Liver (tissue), 8 donors: ENCODE measurements at regions not wholly inside any gene's neighbourhood (a gene's known extent, or its start where the extent isn't known, plus 50 kb on each side); places are given as distances from the start of the nearest gene placed in this dataset.

Experiments used
- DNase-seq: peaks from one replicate; pipeline ENCODE4 v3.0.0-alpha.2; 2017; ENCODE audit warnings: low spot score
- H3K27ac ChIP-seq, 2 donors: one replicate each; pipeline ENCODE4 v1.7.0; 2013; ENCODE audit warnings: inconsistent platforms in 2 of 2, low read length in 2 of 2, control low read depth in 1 of 2, low read depth in 1 of 2, mild to moderate bottlenecking in 1 of 2
- H3K27me3 ChIP-seq, 4 donors: one replicate each; pipeline versions ENCODE4 v1.6.1 to v1.7.0; 2013; ENCODE audit warnings: low read length in 3 of 4, inconsistent platforms in 1 of 4, mild to moderate bottlenecking in 1 of 4, moderate library complexity in 1 of 4; ENCODE audit not compliant: control insufficient read depth in 4 of 4, insufficient read depth in 4 of 4
- H3K36me3 ChIP-seq, 4 donors: one replicate each; pipeline versions ENCODE4 v1.6.1 to v1.7.0; 2013; ENCODE audit warnings: low read length in 3 of 4, mild to moderate bottlenecking in 3 of 4, low read depth in 1 of 4, moderate library complexity in 1 of 4; ENCODE audit not compliant: control insufficient read depth in 4 of 4, insufficient read depth in 3 of 4
- H3K4me1 ChIP-seq, 4 donors: one replicate each; pipeline versions ENCODE4 v1.6.1 to v1.7.0; 2013; ENCODE audit warnings: low read length in 3 of 4, mild to moderate bottlenecking in 3 of 4, moderate library complexity in 1 of 4; ENCODE audit not compliant: control insufficient read depth in 4 of 4, insufficient read depth in 4 of 4
- H3K4me3 ChIP-seq, 3 donors: one replicate each; pipeline versions ENCODE4 v1.6.1 to v1.7.0; 2013; ENCODE audit warnings: low read length in 3 of 3, control low read depth in 1 of 3, low read depth in 1 of 3, mild to moderate bottlenecking in 1 of 3
- H3K9ac ChIP-seq, 2 donors: one replicate each; pipeline ENCODE4 v1.7.0; 2013; ENCODE audit warnings: low read length in 2 of 2, mild to moderate bottlenecking in 2 of 2, moderate library complexity in 2 of 2, control low read depth in 1 of 2, low read depth in 1 of 2
- H3K9me3 ChIP-seq, 4 donors: one replicate each; pipeline versions ENCODE4 v1.6.1 to v1.7.0; 2013; ENCODE audit warnings: low read length in 3 of 4; ENCODE audit not compliant: control insufficient read depth in 4 of 4
- ATF3 ChIP-seq: IDR thresholded peaks from 2 replicates; pipeline ENCODE4 v1.6.1; 2016; ENCODE audit warnings: antibody characterized with exemption
- EGR1 ChIP-seq, 2 donors: IDR thresholded peaks; 2 replicates each; pipeline ENCODE4 v1.6.1; 2016 to 2018; ENCODE audit warnings: antibody characterized with exemption in 2 of 2, low read depth in 2 of 2
- FOXA1 ChIP-seq: IDR thresholded peaks from 2 replicates; pipeline ENCODE4 v1.6.1; 2016; ENCODE audit warnings: antibody characterized with exemption
- FOXA2 ChIP-seq: IDR thresholded peaks from 2 replicates; pipeline ENCODE4 v1.6.1; 2016; ENCODE audit warnings: antibody characterized with exemption
- GABPA ChIP-seq, 2 donors: IDR thresholded peaks in 1 of 2; conservative IDR thresholded peaks in 1 of 2; 2 replicates each; pipeline ENCODE4 v1.6.1; 2016; ENCODE audit warnings: antibody characterized with exemption in 2 of 2, mild to moderate bottlenecking in 1 of 2, moderate library complexity in 1 of 2
- HNF4A ChIP-seq, 2 donors: conservative IDR thresholded peaks; 2 replicates each; pipeline ENCODE4 v1.6.1; 2016; ENCODE audit warnings: antibody characterized with exemption in 2 of 2, mild to moderate bottlenecking in 2 of 2
- HNF4G ChIP-seq: IDR thresholded peaks from 2 replicates; pipeline ENCODE4 v1.6.1; 2016; ENCODE audit warnings: antibody characterized with exemption
- JUND ChIP-seq, 2 donors: IDR thresholded peaks; 2 replicates each; pipeline ENCODE4 v1.6.1; 2016; ENCODE audit warnings: antibody characterized with exemption in 2 of 2
- NR2F2 ChIP-seq: IDR thresholded peaks from 2 replicates; pipeline ENCODE4 v1.6.1; 2016; ENCODE audit warnings: antibody characterized with exemption
- RAD21 ChIP-seq, 2 donors: IDR thresholded peaks; 2 replicates each; pipeline ENCODE4 v1.6.1; 2016; ENCODE audit warnings: antibody characterized with exemption in 2 of 2, mild to moderate bottlenecking in 2 of 2
- REST ChIP-seq: IDR thresholded peaks from 2 replicates; pipeline ENCODE4 v1.6.1; 2016; ENCODE audit warnings: antibody characterized with exemption, mild to moderate bottlenecking
- RXRA ChIP-seq, 2 donors: IDR thresholded peaks; 2 replicates each; pipeline ENCODE4 v1.6.1; 2017 to 2018; ENCODE audit warnings: antibody characterized with exemption in 2 of 2, mild to moderate bottlenecking in 1 of 2
- SP1 ChIP-seq: IDR thresholded peaks from 2 replicates; pipeline ENCODE4 v1.6.1; 2018; ENCODE audit warnings: antibody characterized with exemption, mild to moderate bottlenecking
- TAF1 ChIP-seq: conservative IDR thresholded peaks from 2 replicates; pipeline ENCODE4 v1.6.1; 2016; ENCODE audit warnings: antibody characterized with exemption, mild to moderate bottlenecking
- YY1 ChIP-seq: IDR thresholded peaks from 2 replicates; pipeline ENCODE4 v1.6.1; 2016; ENCODE audit warnings: antibody characterized with exemption, mild to moderate bottlenecking
- ZBTB33 ChIP-seq: IDR thresholded peaks from 2 replicates; pipeline ENCODE4 v1.6.1; 2016; ENCODE audit warnings: antibody characterized with exemption
- WGBS: extraction: QIAGEN DNeasy Blood & Tissue Kit; methylation state at CpG from one replicate; pipeline ENCODE4 v1.1.7; 2013; 5-methylcytosine and 5-hydroxymethylcytosine counted together
- TF ChIP-seq, protein P1 (sequence below): IDR thresholded peaks from 2 replicates; pipeline ENCODE4 v1.6.1; 2016; ENCODE audit warnings: antibody characterized with exemption
- TF ChIP-seq, protein P2 (sequence below): fragments of 150-350 bp; IDR thresholded peaks from 2 replicates; pipeline ENCODE4 v1.5.1; 2017; ENCODE audit warnings: improper control_type of control experiment, low read depth, low read length; ENCODE audit not compliant: missing input control
- donor health status: healthy.
- donor health status: healthy.
- donor health status: healthy.
- donor health status: healthy.
- donor health status: healthy.

DNA sequence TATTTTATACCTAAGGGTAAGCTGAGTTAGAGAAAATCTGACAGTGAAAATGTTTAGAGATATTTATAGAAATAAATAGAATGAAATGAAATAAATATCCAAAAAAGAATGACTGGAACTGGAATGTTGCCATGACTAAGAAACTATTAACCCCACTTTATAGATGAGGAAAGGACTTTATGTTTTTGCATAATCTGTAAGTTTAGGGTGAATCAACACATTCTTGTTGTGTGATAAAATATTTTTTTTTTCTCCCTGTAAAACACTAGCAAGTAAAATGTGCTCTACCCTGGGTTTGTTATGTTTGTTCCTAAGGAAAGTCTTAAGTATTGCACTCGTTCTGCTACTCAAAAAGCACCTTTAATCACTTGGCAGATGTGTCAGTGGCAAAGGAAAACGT lies 83.8 kb upstream of the KL start:
- 70% methylated on average over 2 of the region's 2 CpGs for WGBS
- TF ChIP-seq EGR1 (IDR thresholded peaks at IDR 0.05; ENCODE audit: low read depth in 2 of 2) (no peak), GABPA (IDR thresholded peaks at IDR 0.05 in 1 of 2, conservative IDR thresholded peaks at IDR 0.05 in 1 of 2) (no peak), RXRA (IDR thresholded peaks at IDR 0.05) (no peak), REST (no peak), SP1 (no peak), NR2F2 (no peak), RAD21 (IDR thresholded peaks at IDR 0.05) (no peak), JUND (IDR thresholded peaks at IDR 0.05) (no peak), FOXA1 (no peak), HNF4A (conservative IDR thresholded peaks at IDR 0.05) (no peak), ATF3 (no peak), ZBTB33 (no peak), TAF1 (no peak), YY1 (no peak), FOXA2 (no peak), HNF4G (no peak)
- TF ChIP-seq, protein P1, sequence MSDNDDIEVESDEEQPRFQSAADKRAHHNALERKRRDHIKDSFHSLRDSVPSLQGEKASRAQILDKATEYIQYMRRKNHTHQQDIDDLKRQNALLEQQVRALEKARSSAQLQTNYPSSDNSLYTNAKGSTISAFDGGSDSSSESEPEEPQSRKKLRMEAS: no peak
- TF ChIP-seq, protein P2, sequence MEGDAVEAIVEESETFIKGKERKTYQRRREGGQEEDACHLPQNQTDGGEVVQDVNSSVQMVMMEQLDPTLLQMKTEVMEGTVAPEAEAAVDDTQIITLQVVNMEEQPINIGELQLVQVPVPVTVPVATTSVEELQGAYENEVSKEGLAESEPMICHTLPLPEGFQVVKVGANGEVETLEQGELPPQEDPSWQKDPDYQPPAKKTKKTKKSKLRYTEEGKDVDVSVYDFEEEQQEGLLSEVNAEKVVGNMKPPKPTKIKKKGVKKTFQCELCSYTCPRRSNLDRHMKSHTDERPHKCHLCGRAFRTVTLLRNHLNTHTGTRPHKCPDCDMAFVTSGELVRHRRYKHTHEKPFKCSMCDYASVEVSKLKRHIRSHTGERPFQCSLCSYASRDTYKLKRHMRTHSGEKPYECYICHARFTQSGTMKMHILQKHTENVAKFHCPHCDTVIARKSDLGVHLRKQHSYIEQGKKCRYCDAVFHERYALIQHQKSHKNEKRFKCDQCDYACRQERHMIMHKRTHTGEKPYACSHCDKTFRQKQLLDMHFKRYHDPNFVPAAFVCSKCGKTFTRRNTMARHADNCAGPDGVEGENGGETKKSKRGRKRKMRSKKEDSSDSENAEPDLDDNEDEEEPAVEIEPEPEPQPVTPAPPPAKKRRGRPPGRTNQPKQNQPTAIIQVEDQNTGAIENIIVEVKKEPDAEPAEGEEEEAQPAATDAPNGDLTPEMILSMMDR: no peak
- Histone ChIP-seq H3K9me3 (peaks cover 0 to 2% (median 0%) of the 10 kb centered on the region in 4 donors), H3K27ac (no peak overlapping the region), H3K9ac (no peak overlapping the region), H3K4me3 (no peak overlapping the region), H3K27me3 (peaks cover 0 to 2% (median 1%) of the 10 kb centered on the region in 4 donors), H3K36me3 (no peaks in the 10 kb centered on the region), H3K4me1 (no peaks in the 10 kb centered on the region)
- DNase-seq: no peak
